ENCODE measurements at regions not wholly inside any gene's neighbourhood (a gene's known extent, or its start where the extent isn't known, plus 50 kb on each side); places are given as distances from the start of the nearest gene placed in this dataset.

DNA sequence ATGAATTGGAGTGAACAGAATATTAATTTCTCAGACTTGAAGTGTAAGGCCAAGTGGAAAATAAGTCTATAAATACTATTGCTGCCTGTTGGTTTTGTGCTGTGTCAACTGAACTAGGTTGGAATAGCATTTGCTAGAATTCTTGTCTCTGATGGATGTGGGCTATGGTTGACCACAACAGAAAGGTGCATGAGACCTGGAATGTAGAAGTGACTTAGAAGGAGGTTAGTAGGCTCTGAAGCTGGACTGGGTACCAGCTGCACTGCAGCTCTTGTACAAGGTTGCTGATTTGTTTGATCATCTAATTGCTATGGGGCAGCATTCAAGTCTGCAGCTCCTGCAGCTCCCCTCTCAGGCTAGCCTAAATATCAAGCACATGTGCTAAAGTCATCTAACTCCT, 479.0 kb upstream of the NRSN1 start:
- TF ChIP-seq POLR2A (IDR thresholded peaks at IDR 0.05), result no peak
- TF ChIP-seq, protein P1, sequence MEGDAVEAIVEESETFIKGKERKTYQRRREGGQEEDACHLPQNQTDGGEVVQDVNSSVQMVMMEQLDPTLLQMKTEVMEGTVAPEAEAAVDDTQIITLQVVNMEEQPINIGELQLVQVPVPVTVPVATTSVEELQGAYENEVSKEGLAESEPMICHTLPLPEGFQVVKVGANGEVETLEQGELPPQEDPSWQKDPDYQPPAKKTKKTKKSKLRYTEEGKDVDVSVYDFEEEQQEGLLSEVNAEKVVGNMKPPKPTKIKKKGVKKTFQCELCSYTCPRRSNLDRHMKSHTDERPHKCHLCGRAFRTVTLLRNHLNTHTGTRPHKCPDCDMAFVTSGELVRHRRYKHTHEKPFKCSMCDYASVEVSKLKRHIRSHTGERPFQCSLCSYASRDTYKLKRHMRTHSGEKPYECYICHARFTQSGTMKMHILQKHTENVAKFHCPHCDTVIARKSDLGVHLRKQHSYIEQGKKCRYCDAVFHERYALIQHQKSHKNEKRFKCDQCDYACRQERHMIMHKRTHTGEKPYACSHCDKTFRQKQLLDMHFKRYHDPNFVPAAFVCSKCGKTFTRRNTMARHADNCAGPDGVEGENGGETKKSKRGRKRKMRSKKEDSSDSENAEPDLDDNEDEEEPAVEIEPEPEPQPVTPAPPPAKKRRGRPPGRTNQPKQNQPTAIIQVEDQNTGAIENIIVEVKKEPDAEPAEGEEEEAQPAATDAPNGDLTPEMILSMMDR (IDR thresholded peaks at IDR 0.05), result no peak
